Neural crest cell (in vitro differentiated cells): ENCODE measurements at regions not wholly inside any gene's neighbourhood (a gene's known extent, or its start where the extent isn't known, plus 50 kb on each side); places are given as distances from the start of the nearest gene placed in this dataset.

Experiments used
- DNase-seq: peaks from one replicate; pipeline ENCODE4 v3.0.0; 2021; ENCODE audit warnings: low read depth, mixed read lengths, low spot score
- H3K27ac Mint-ChIP-seq: one replicate; pipeline ENCODE4 v1.8.0; 2021; ENCODE audit warnings: mild to moderate bottlenecking, mixed read lengths; ENCODE audit not compliant: unreplicated experiment
- H3K27me3 Mint-ChIP-seq: 2 replicates; pipeline ENCODE4 v1.8.0; 2021; ENCODE audit warnings: low read depth, mild to moderate bottlenecking, mixed read lengths
- H3K36me3 Mint-ChIP-seq: 2 replicates; pipeline ENCODE4 v1.8.0; 2021; ENCODE audit warnings: low read depth, mild to moderate bottlenecking, mixed read lengths
- H3K4me1 Mint-ChIP-seq: 2 replicates; pipeline ENCODE4 v1.8.0; 2021; ENCODE audit warnings: mixed read lengths
- H3K4me3 Mint-ChIP-seq: one replicate; pipeline ENCODE4 v1.8.0; 2021; ENCODE audit warnings: mild to moderate bottlenecking, mixed read lengths
- H3K9me3 Mint-ChIP-seq: 2 replicates; pipeline ENCODE4 v1.8.0; 2021; ENCODE audit warnings: mixed read lengths
- TF ChIP-seq, protein P1 (sequence below): fragments of 200-600 bp; sonication (generic); conservative IDR thresholded peaks from 2 replicates; pipeline ENCODE4 v1.5.0; 2021; ENCODE audit warnings: antibody characterized with exemption, mild to moderate bottlenecking

GRCh38 chr1:242743983-242744780 is 219.7 kb upstream of the PLD5 start:
- Mint-ChIP-seq H3K4me1 (peaks cover 15% of the 10 kb centered on the region), H3K4me3 (no peak overlapping the region), H3K9me3 (peaks cover 6% of the 10 kb centered on the region), H3K27ac (no peak overlapping the region), H3K36me3 (no peaks in the 10 kb centered on the region), H3K27me3 (no peaks in the 10 kb centered on the region)
- TF ChIP-seq, protein P1, sequence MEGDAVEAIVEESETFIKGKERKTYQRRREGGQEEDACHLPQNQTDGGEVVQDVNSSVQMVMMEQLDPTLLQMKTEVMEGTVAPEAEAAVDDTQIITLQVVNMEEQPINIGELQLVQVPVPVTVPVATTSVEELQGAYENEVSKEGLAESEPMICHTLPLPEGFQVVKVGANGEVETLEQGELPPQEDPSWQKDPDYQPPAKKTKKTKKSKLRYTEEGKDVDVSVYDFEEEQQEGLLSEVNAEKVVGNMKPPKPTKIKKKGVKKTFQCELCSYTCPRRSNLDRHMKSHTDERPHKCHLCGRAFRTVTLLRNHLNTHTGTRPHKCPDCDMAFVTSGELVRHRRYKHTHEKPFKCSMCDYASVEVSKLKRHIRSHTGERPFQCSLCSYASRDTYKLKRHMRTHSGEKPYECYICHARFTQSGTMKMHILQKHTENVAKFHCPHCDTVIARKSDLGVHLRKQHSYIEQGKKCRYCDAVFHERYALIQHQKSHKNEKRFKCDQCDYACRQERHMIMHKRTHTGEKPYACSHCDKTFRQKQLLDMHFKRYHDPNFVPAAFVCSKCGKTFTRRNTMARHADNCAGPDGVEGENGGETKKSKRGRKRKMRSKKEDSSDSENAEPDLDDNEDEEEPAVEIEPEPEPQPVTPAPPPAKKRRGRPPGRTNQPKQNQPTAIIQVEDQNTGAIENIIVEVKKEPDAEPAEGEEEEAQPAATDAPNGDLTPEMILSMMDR = no peak
- DNase-seq = no peak

DNA sequence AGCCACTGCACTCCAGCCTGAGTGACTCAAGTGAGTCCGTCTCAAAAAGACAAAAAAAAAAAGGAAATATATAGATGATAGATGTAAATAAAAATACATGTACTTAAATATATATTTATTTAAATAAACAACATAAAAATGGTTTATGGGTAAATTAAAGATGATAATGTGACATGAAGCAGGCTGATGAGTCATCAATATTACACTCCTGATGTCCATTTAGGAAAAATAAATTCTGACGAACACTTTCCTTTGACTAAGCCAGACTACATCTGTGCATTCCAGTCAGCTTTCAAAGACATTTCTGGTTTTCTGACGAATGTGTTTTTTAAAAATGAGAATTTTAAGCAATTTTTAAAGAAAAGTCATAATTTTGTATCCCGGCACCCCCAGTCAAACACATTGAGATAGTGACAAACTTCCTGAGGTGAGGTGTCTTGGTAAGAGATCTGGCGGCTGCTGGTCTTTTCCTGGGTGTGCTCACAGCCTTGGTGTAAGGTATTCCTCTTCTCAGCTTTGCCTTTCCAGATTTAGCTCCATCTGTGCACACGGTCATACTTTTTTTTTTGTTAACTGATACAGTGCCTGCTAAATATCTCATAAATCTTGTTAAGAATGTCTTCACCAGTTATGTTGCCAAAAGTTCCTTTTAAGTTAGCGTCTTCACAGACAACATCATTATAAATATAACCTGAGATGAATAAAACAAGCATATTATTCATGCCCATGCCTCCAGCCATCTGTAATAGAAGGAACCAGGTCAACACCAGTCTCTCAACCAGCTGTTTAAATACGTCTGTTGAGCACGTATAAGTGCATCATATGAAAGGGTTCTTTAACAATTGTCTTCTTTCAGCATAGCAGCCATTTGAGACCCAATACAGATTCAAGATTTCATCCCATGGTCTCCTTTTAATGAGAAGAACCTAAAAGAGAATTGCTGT is 214.5 kb upstream of the PLD5 start:
- TF ChIP-seq, protein P1 = no peak
- H3K27ac Mint-ChIP-seq = no peak overlapping the region
- peaks cover 8% of the 10 kb centered on the region for H3K9me3 Mint-ChIP-seq
- no peaks in the 10 kb centered on the region for H3K36me3 Mint-ChIP-seq
- peaks cover 2% of the 10 kb centered on the region for H3K4me1 Mint-ChIP-seq
- H3K4me3 Mint-ChIP-seq = no peak overlapping the region
- DNase-seq = no peak
- no peaks in the 10 kb centered on the region for H3K27me3 Mint-ChIP-seq

GRCh38 chr1:242736611-242737010 is 212.1 kb upstream of the PLD5 start:
- H3K27me3 Mint-ChIP-seq = no peaks in the 10 kb centered on the region
- H3K4me1 Mint-ChIP-seq = no peaks in the 10 kb centered on the region
- peaks cover 9% of the 10 kb centered on the region for H3K9me3 Mint-ChIP-seq
- TF ChIP-seq, protein P1 = no peak
- peaks cover 5% of the 10 kb centered on the region for H3K36me3 Mint-ChIP-seq
- DNase-seq = no peak
- H3K4me3 Mint-ChIP-seq = no peak overlapping the region
- no peak overlapping the region for H3K27ac Mint-ChIP-seq

- Mint-ChIP-seq H3K27me3 (no peaks in the 10 kb centered on the region), H3K36me3 (peaks cover 5% of the 10 kb centered on the region), H3K4me3 (no peak overlapping the region), H3K27ac (no peak overlapping the region), H3K9me3 (peaks cover 5% of the 10 kb centered on the region), H3K4me1 (no peaks in the 10 kb centered on the region)
- DNase-seq = no peak
- TF ChIP-seq, protein P1 = no peak
These were observed 210.8 kb upstream of the PLD5 start for GRCh38 chr1:242735323-242735722.

DNA sequence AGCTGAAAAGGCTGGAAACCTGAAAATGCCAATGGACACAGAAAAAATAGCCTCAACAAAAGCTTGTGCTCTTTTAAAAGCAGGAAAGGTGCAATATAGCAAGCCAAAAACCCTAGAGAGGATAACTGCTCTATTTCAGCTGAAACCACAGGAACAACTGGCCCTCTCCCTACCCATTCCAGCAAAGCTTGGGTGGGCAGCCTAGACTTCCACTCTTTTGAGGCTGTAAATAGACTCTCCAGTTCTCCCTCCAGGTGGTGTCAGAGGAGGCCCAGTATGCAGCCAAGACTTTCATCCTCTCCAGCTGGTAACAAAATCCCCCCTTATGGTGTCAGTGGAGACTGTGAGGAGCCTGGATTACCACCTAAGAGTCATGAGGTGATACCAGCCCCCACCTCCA is 206.9 kb upstream of the PLD5 start:
- no peak overlapping the region for H3K27ac Mint-ChIP-seq
- no peak overlapping the region for H3K4me3 Mint-ChIP-seq
- H3K27me3 Mint-ChIP-seq = no peaks in the 10 kb centered on the region
- no peak for DNase-seq
- H3K4me1 Mint-ChIP-seq = peaks cover 5% of the 10 kb centered on the region
- TF ChIP-seq, protein P1 = no peak
- peaks cover 5% of the 10 kb centered on the region for H3K36me3 Mint-ChIP-seq
- H3K9me3 Mint-ChIP-seq = peaks cover 11% of the 10 kb centered on the region
